ENCODE measurements at regions not wholly inside any gene's neighbourhood (a gene's known extent, or its start where the extent isn't known, plus 50 kb on each side); places are given as distances from the start of the nearest gene placed in this dataset.

DNA sequence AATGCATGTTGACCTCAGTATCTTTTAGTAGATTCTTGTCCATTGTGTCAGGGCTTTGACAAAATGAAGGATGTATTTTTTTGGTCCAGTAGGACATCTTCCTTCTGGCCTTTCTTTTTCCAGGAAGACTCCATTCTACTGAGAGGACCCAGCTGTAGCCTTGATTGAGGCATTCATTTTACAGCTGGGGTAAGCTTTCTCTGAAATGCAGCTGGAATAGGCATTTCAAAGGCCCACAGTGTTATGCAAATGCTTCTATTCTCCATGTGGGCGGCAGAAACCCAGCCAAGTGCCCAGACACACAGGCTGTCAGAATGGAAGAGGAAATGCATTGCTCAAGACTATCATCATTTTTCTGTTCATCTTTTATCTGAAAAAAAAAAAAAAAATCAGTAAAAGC lies 629.0 kb upstream of the CDH8 start:
- TF ChIP-seq, protein P1, sequence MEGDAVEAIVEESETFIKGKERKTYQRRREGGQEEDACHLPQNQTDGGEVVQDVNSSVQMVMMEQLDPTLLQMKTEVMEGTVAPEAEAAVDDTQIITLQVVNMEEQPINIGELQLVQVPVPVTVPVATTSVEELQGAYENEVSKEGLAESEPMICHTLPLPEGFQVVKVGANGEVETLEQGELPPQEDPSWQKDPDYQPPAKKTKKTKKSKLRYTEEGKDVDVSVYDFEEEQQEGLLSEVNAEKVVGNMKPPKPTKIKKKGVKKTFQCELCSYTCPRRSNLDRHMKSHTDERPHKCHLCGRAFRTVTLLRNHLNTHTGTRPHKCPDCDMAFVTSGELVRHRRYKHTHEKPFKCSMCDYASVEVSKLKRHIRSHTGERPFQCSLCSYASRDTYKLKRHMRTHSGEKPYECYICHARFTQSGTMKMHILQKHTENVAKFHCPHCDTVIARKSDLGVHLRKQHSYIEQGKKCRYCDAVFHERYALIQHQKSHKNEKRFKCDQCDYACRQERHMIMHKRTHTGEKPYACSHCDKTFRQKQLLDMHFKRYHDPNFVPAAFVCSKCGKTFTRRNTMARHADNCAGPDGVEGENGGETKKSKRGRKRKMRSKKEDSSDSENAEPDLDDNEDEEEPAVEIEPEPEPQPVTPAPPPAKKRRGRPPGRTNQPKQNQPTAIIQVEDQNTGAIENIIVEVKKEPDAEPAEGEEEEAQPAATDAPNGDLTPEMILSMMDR (IDR thresholded peaks at IDR 0.05; ENCODE audit: low read depth, low read length) = no peak
- Histone ChIP-seq H3K27ac (no peak overlapping the region), H3K4me3 (ENCODE audit: low read depth, low read length) (no peak overlapping the region), H3K36me3 (no peaks in the 10 kb centered on the region), H3K27me3 (ENCODE audit: insufficient read depth, low read depth, severe bottlenecking) (peaks cover 10% of the 10 kb centered on the region), H3K9me3 (ENCODE audit: severe bottlenecking) (no peaks in the 10 kb centered on the region)
- no peak for DNase-seq

DNA sequence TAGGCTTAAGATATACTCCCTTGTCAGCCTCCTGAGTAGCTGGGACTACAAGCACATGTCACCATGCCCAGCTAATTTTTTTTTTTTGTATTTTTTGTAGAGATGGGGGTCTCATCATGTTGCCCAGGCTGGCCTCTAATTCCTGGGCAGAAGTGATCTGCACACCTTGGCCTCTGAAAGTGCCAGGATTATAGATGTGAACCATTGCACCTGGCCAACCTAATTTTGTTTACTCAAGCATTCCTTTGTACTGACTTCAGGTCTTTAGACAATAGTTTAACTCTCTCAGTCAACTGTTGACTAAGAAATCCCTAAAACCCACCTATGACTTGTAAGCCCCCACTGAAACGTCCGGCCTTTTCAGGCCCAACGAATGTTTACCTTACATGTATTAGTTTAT lies 628.3 kb upstream of the CDH8 start:
- Histone ChIP-seq H3K4me3 (ENCODE audit: low read depth, low read length) (no peak overlapping the region), H3K27ac (no peak overlapping the region), H3K9me3 (ENCODE audit: severe bottlenecking) (no peaks in the 10 kb centered on the region), H3K27me3 (ENCODE audit: insufficient read depth, low read depth, severe bottlenecking) (peaks cover 3% of the 10 kb centered on the region), H3K36me3 (no peaks in the 10 kb centered on the region)
- no peak for DNase-seq
- TF ChIP-seq, protein P1 (IDR thresholded peaks at IDR 0.05; ENCODE audit: low read depth, low read length) = no peak

DNA sequence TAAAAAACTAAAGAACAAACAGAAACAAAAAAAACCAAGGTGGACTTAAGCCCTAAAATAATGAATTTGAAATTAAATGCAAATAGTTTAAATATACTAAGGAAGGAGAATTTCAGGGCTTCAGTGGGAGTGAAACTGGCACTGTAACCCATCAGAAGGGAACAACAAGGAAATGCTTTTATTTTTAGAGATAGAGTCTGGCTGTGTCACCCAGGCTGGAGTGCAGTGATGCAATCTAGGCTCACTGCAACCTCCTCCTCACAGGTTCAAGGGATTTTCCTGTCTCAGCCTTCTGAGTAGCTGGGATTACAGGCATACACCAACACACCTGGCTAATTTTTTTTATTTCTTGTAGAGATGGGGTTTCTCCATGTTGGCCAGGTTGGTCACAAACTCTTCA lies 625.2 kb upstream of the CDH8 start:
- Histone ChIP-seq H3K27ac (no peak overlapping the region), H3K4me3 (ENCODE audit: low read depth, low read length) (no peak overlapping the region), H3K36me3 (no peaks in the 10 kb centered on the region), H3K27me3 (ENCODE audit: insufficient read depth, low read depth, severe bottlenecking) (no peaks in the 10 kb centered on the region), H3K9me3 (ENCODE audit: severe bottlenecking) (no peaks in the 10 kb centered on the region)
- TF ChIP-seq, protein P1 (IDR thresholded peaks at IDR 0.05; ENCODE audit: low read depth, low read length) = no peak
- no peak for DNase-seq

DNA sequence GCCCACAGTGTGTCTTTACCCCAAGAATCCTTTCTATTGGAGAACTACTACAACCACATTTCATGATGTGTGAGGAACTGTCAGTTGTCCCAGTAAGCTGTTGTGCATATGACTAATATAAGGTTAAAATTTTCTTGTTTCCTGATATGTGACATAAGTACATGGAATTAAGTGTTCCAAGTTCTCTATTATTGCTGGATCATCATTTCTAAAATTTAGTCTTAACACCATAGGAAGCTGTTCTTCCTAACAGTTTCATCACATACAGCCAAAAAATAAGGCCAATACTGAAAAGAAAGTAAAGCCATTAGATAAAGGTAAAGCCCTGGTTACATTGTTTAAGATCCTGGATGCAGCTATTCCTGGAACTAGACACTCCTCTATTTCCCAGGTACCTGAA lies 620.9 kb upstream of the CDH8 start:
- H3K4me3 ChIP-seq (ENCODE audit: low read depth, low read length) = no peak overlapping the region
- H3K27me3 ChIP-seq (ENCODE audit: insufficient read depth, low read depth, severe bottlenecking) = peaks cover 4% of the 10 kb centered on the region
- TF ChIP-seq, protein P1 (IDR thresholded peaks at IDR 0.05; ENCODE audit: low read depth, low read length) = no peak
- no peak for DNase-seq
- H3K36me3 ChIP-seq = no peaks in the 10 kb centered on the region
- no peak overlapping the region for H3K27ac ChIP-seq
- no peaks in the 10 kb centered on the region for H3K9me3 ChIP-seq (ENCODE audit: severe bottlenecking)

DNA sequence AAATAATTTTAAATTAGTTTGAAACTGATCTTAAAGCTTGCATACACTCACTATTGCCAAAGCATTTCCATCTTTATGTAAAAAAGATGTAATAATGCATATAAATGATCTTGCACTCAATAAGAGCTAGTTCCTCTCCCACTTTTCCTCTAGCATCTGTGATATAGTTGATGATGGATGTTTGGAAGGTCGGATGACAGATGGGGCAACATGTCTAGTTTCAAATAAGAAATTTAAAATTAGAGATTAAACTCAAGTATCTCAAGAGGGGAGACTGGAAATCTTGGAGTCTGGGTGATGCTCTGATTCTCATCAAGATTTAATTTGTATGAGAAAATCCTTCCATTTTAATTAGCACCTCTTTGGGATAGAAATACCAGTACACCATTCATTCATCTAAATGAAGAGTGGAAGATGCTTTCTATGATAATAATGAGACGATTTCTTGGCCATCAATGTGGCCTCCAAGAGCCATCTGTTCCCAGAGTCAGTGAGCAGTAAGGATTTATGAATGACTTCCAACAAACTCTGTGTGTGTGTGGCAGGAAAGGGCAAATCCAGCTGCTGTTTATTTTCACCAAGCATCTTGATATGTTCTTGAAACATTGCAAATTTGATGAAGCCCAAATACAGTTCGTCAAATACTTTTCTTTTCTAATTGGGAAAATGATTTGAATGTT lies 616.3 kb upstream of the CDH8 start:
- no peak overlapping the region for H3K4me3 ChIP-seq (ENCODE audit: low read depth, low read length)
- DNase-seq = no peak
- TF ChIP-seq, protein P1 (IDR thresholded peaks at IDR 0.05; ENCODE audit: low read depth, low read length) = no peak
- no peak overlapping the region for H3K27ac ChIP-seq
- no peaks in the 10 kb centered on the region for H3K36me3 ChIP-seq
- peaks cover 6% of the 10 kb centered on the region for H3K27me3 ChIP-seq (ENCODE audit: insufficient read depth, low read depth, severe bottlenecking)
- H3K9me3 ChIP-seq (ENCODE audit: severe bottlenecking) = no peaks in the 10 kb centered on the region

DNA sequence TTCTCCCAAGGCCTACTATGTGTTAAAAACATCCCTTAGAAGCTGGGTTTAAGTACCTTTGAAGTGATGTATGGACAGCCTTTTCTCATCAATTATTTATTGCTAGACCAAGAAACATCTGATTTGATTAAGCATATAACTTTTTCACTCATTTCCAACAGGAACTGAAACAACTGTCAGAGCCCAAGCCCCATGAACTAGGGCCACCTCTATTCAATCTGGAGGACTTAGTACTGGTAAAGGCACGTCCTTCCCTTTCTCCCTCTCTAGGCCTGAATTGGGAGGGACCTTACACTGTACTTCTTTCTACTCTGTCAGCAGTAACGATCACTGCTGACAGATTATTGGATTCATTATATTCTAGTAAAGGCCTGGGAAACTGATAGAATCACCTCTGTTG lies 612.0 kb upstream of the CDH8 start:
- no peaks in the 10 kb centered on the region for H3K36me3 ChIP-seq
- DNase-seq = no peak
- no peak overlapping the region for H3K4me3 ChIP-seq (ENCODE audit: low read depth, low read length)
- no peaks in the 10 kb centered on the region for H3K9me3 ChIP-seq (ENCODE audit: severe bottlenecking)
- H3K27me3 ChIP-seq (ENCODE audit: insufficient read depth, low read depth, severe bottlenecking) = peaks cover 2% of the 10 kb centered on the region
- no peak overlapping the region for H3K27ac ChIP-seq
- TF ChIP-seq, protein P1 (IDR thresholded peaks at IDR 0.05; ENCODE audit: low read depth, low read length) = no peak
